CD4-positive, alpha-beta memory T cell (primary cell): ENCODE measurements at regions not wholly inside any gene's neighbourhood (a gene's known extent, or its start where the extent isn't known, plus 50 kb on each side); places are given as distances from the start of the nearest gene placed in this dataset.

Source experiments
- CTCF ChIA-PET: fragments of 350-600 bp; sonication (Branson Sonifier 250); formaldehyde crosslinking; loops from one replicate; lab custom pipeline; 2021; ENCODE audit warnings: inconsistent platforms; ENCODE audit not compliant: partially characterized antibody; lab: Charles Lee
- POLR2A ChIA-PET: fragments of 350-600 bp; sonication (Branson Sonifier 250); formaldehyde crosslinking; loops from one replicate; lab custom pipeline; 2021; ENCODE audit not compliant: partially characterized antibody; lab: Charles Lee
- DNase-seq, 5 donors: peaks; one replicate each; pipeline versions ENCODE4 v3.0.0 to v3.0.0-alpha.2; 2020 to 2022; ENCODE audit warnings: mixed read lengths in 1 of 5
- H3K27ac ChIP-seq: one replicate; pipeline ENCODE4 v1.7.0; 2013; ENCODE audit warnings: low read depth, low read length
- H3K27me3 ChIP-seq: 2 replicates; pipeline ENCODE4 v1.7.0; 2013; ENCODE audit warnings: mild to moderate bottlenecking, low read length, moderate library complexity; ENCODE audit not compliant: insufficient read depth
- H3K36me3 ChIP-seq: 2 replicates; pipeline ENCODE4 v1.7.0; 2013; ENCODE audit warnings: mild to moderate bottlenecking, low read length, moderate library complexity; ENCODE audit not compliant: insufficient read depth
- H3K4me1 ChIP-seq: 2 replicates; pipeline ENCODE4 v1.7.0; 2013; ENCODE audit warnings: mild to moderate bottlenecking, low read length, moderate library complexity; ENCODE audit not compliant: insufficient read depth
- H3K4me3 ChIP-seq, 2 donors: one replicate each; pipeline ENCODE4 v1.7.0; 2013; ENCODE audit warnings: low read length in 2 of 2, mild to moderate bottlenecking in 1 of 2
- H3K9me3 ChIP-seq, 2 donors: one replicate each; pipeline ENCODE4 v1.7.0; 2013; ENCODE audit warnings: low read length in 2 of 2, control low read depth in 1 of 2; ENCODE audit not compliant: control insufficient read depth in 1 of 2
- H3K27ac Mint-ChIP-seq, 7 donors: one replicate each; pipeline ENCODE4 v1.8.0; 2020 to 2021; ENCODE audit warnings: mixed read lengths in 7 of 7, mild to moderate bottlenecking in 6 of 7, inconsistent platforms in 3 of 7, moderate library complexity in 3 of 7
- H3K27me3 Mint-ChIP-seq, 2 donors: one replicate each; pipeline ENCODE4 v1.8.0; 2020 to 2021; ENCODE audit warnings: mixed read lengths in 2 of 2
- H3K36me3 Mint-ChIP-seq, 2 donors: one replicate each; pipeline ENCODE4 v1.8.0; 2020 to 2021; ENCODE audit warnings: mixed read lengths in 2 of 2, inconsistent platforms in 1 of 2, mild to moderate bottlenecking in 1 of 2
- H3K4me1 Mint-ChIP-seq, 4 donors: one replicate each; pipeline ENCODE4 v1.8.0; 2020 to 2021; ENCODE audit warnings: mixed read lengths in 4 of 4, mild to moderate bottlenecking in 1 of 4
- H3K4me3 Mint-ChIP-seq, 8 donors: one replicate each; pipeline ENCODE4 v1.8.0; 2020 to 2021; ENCODE audit warnings: mixed read lengths in 8 of 8, mild to moderate bottlenecking in 7 of 8, moderate library complexity in 6 of 8, inconsistent platforms in 3 of 8
- H3K9me3 Mint-ChIP-seq, 8 donors: one replicate each; pipeline ENCODE4 v1.8.0; 2020 to 2021; ENCODE audit warnings: mixed read lengths in 8 of 8, mild to moderate bottlenecking in 5 of 8, inconsistent platforms in 3 of 8, moderate library complexity in 1 of 8
- intact Hi-C: fragments of 100-400 bp; cut with micrococcal nuclease; formaldehyde crosslinking; loops from one replicate; pipeline ENCODE4 v1.15.1; 2023

GRCh38 chr2:2868085-2868484 is 509.5 kb downstream of the EIPR1 start:
- Histone ChIP-seq H3K9me3 (no peaks in the 10 kb centered on the region), H3K36me3 (no peaks in the 10 kb centered on the region), H3K27ac (no peak overlapping the region), H3K4me1 (no peaks in the 10 kb centered on the region), H3K4me3 (no peak overlapping the region), H3K27me3 (no peaks in the 10 kb centered on the region)
- POLR2A ChIA-PET: no interaction called here
- H3K27me3 Mint-ChIP-seq: no peaks in the 10 kb centered on the region
- H3K4me3 Mint-ChIP-seq: no peak overlapping the region
- no peak overlapping the region for H3K27ac Mint-ChIP-seq
- DNase-seq: no peak
- H3K36me3 Mint-ChIP-seq: no peaks in the 10 kb centered on the region
- intact Hi-C loops: no loop called here
- no peaks in the 10 kb centered on the region for H3K4me1 Mint-ChIP-seq
- CTCF ChIA-PET: no interaction called here
- H3K9me3 Mint-ChIP-seq: no peaks in the 10 kb centered on the region

GRCh38 chr2:2867397-2867979 is 510.1 kb downstream of the EIPR1 start:
- intact Hi-C loops: no loop called here
- no peaks in the 10 kb centered on the region for H3K27me3 ChIP-seq
- no peaks in the 10 kb centered on the region for H3K9me3 Mint-ChIP-seq
- H3K4me1 ChIP-seq: no peaks in the 10 kb centered on the region
- no peaks in the 10 kb centered on the region for H3K4me1 Mint-ChIP-seq
- H3K4me3 Mint-ChIP-seq: no peak overlapping the region
- DNase-seq: no peak
- no peaks in the 10 kb centered on the region for H3K9me3 ChIP-seq
- ChIA-PET POLR2A (no interaction called here), CTCF (no interaction called here)
- no peaks in the 10 kb centered on the region for H3K36me3 ChIP-seq
- H3K27ac Mint-ChIP-seq: no peak overlapping the region
- no peaks in the 10 kb centered on the region for H3K36me3 Mint-ChIP-seq
- no peaks in the 10 kb centered on the region for H3K27me3 Mint-ChIP-seq
- no peak overlapping the region for H3K27ac ChIP-seq
- H3K4me3 ChIP-seq: no peak overlapping the region

GRCh38 chr2:2866459-2866858 is 511.2 kb downstream of the EIPR1 start:
- no peaks in the 10 kb centered on the region for H3K36me3 ChIP-seq
- no peak overlapping the region for H3K4me3 ChIP-seq
- H3K27ac ChIP-seq: no peak overlapping the region
- Mint-ChIP-seq H3K9me3 (no peaks in the 10 kb centered on the region), H3K4me1 (no peaks in the 10 kb centered on the region), H3K36me3 (no peaks in the 10 kb centered on the region), H3K4me3 (no peak overlapping the region), H3K27ac (no peak overlapping the region), H3K27me3 (no peaks in the 10 kb centered on the region)
- POLR2A ChIA-PET: no interaction called here
- intact Hi-C loops: no loop called here
- H3K9me3 ChIP-seq: no peaks in the 10 kb centered on the region
- CTCF ChIA-PET: interaction anchor here (1.4 kb wide), 1 partner anchor 11 kb away, joined by 3 read pairs; no protein-coding TSS in a partner anchor
- H3K27me3 ChIP-seq: no peaks in the 10 kb centered on the region
- DNase-seq: no peak
- no peaks in the 10 kb centered on the region for H3K4me1 ChIP-seq

GRCh38 chr2:2862386-2862785 is 515.2 kb downstream of the EIPR1 start:
- H3K36me3 Mint-ChIP-seq: no peaks in the 10 kb centered on the region
- intact Hi-C loops: no loop called here
- ChIA-PET CTCF (interaction anchor here (1.0 kb wide), 1 partner anchor 9 kb away, joined by 3 read pairs; no protein-coding TSS in a partner anchor), POLR2A (no interaction called here)
- DNase-seq: no peak
- H3K4me1 Mint-ChIP-seq: no peaks in the 10 kb centered on the region
- Histone ChIP-seq H3K27ac (no peak overlapping the region), H3K27me3 (no peaks in the 10 kb centered on the region), H3K4me3 (no peak overlapping the region), H3K9me3 (no peaks in the 10 kb centered on the region), H3K4me1 (no peaks in the 10 kb centered on the region), H3K36me3 (no peaks in the 10 kb centered on the region)
- no peaks in the 10 kb centered on the region for H3K9me3 Mint-ChIP-seq
- H3K27me3 Mint-ChIP-seq: no peaks in the 10 kb centered on the region
- no peak overlapping the region for H3K4me3 Mint-ChIP-seq
- no peak overlapping the region for H3K27ac Mint-ChIP-seq

GRCh38 chr2:2861666-2862240 is 515.9 kb downstream of the EIPR1 start:
- CTCF ChIA-PET: no interaction called here
- H3K27me3 Mint-ChIP-seq: no peaks in the 10 kb centered on the region
- H3K27ac ChIP-seq: no peak overlapping the region
- H3K9me3 Mint-ChIP-seq: no peaks in the 10 kb centered on the region
- no peaks in the 10 kb centered on the region for H3K9me3 ChIP-seq
- POLR2A ChIA-PET: no interaction called here
- no peak overlapping the region for H3K4me3 ChIP-seq
- H3K27me3 ChIP-seq: no peaks in the 10 kb centered on the region
- no peaks in the 10 kb centered on the region for H3K36me3 Mint-ChIP-seq
- no peaks in the 10 kb centered on the region for H3K4me1 ChIP-seq
- intact Hi-C loops: no loop called here
- DNase-seq: no peak
- no peak overlapping the region for H3K27ac Mint-ChIP-seq
- no peak overlapping the region for H3K4me3 Mint-ChIP-seq
- no peaks in the 10 kb centered on the region for H3K36me3 ChIP-seq
- no peaks in the 10 kb centered on the region for H3K4me1 Mint-ChIP-seq

GRCh38 chr2:2860589-2861300 is 516.9 kb downstream of the EIPR1 start:
- H3K4me1 Mint-ChIP-seq: no peaks in the 10 kb centered on the region

GRCh38 chr2:2859732-2860131 is 517.9 kb downstream of the EIPR1 start:
- Histone ChIP-seq H3K9me3 (no peaks in the 10 kb centered on the region), H3K36me3 (no peaks in the 10 kb centered on the region), H3K27me3 (no peaks in the 10 kb centered on the region), H3K27ac (no peak overlapping the region), H3K4me1 (no peaks in the 10 kb centered on the region), H3K4me3 (no peak overlapping the region)
- Mint-ChIP-seq H3K4me3 (no peak overlapping the region), H3K27me3 (no peaks in the 10 kb centered on the region), H3K9me3 (no peaks in the 10 kb centered on the region), H3K4me1 (no peaks in the 10 kb centered on the region), H3K27ac (no peak overlapping the region), H3K36me3 (no peaks in the 10 kb centered on the region)
- CTCF ChIA-PET: no interaction called here
- DNase-seq: no peak
- intact Hi-C loops: no loop called here
- POLR2A ChIA-PET: no interaction called here

More at GRCh38 chr2:2860589-2861300, 516.9 kb downstream of the EIPR1 start:
- Mint-ChIP-seq H3K4me3 (no peak overlapping the region), H3K36me3 (no peaks in the 10 kb centered on the region), H3K9me3 (no peaks in the 10 kb centered on the region), H3K27me3 (no peaks in the 10 kb centered on the region), H3K27ac (no peak overlapping the region)
- Histone ChIP-seq H3K27ac (no peak overlapping the region), H3K4me3 (no peak overlapping the region), H3K36me3 (no peaks in the 10 kb centered on the region), H3K27me3 (no peaks in the 10 kb centered on the region), H3K9me3 (no peaks in the 10 kb centered on the region), H3K4me1 (no peaks in the 10 kb centered on the region)
- intact Hi-C loops: no loop called here
- CTCF ChIA-PET: no interaction called here
- no peak for DNase-seq
- POLR2A ChIA-PET: no interaction called here
